ENCODE measurements at regions not wholly inside any gene's neighbourhood (a gene's known extent, or its start where the extent isn't known, plus 50 kb on each side); places are given as distances from the start of the nearest gene placed in this dataset.

DNA sequence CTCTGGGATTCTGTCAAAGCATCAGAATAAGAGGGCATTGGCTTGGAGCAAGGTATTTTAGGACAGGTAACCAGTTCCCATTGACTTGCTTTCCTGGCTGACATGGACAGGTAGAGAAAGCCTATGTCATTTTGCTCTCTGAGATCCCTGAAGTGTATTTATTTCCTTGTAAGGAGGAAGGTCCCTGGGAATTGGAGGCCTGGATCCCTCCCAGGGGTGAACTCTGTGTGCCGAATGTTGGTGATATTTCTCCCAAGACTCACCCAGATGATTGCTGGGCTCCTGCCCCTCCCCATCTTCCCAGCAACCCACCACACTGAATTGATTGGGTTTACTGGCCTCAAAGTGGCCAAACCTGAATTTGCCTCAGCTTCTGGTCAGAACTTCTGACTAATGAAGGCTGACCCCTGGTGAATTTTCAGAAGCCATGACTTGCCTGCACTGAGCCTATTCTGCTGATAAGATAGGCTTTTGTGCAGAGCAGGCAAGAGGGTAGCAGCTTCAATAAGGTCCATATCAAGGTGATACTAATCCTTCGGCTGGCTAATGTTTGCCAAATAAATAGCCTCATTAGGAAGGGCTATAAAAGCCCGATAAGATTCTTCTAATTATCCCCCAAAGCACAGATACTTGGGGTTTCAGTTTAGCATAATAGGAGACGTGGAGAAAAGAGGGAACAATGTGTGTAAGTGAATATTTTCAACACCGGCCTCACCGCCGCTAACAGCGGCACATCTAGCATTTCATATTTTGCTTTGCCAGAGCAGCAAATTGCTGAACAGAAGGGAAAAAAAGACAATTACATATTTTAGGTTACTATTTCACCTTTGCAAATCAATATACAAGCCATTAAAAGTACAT lies 152.9 kb upstream of the PITX1 start:
- in situ Hi-C loops (cut with MboI; ENCODE audit: low sequenced_read_pairs in 4 of 4) = loop anchor here in 2 of 4 donors (10.0 to 25.0 kb wide), 2 partner anchors 148 to 175 kb away; no protein-coding TSS in a partner anchor
- intact Hi-C loops (cut with DNase I; ENCODE audit: low total_unique reads) = no loop called here
- H3K4me3 ChIP-seq = no peak overlapping the region
- no peaks in the 10 kb centered on the region for H3K36me3 ChIP-seq
- no peaks in the 10 kb centered on the region for H3K27me3 ChIP-seq
- no peak overlapping the region for H3K27ac ChIP-seq
- H3K4me1 ChIP-seq = peaks cover 0 to 6% of the 10 kb centered on the region in 2 donors
- DNase-seq = no peak
- TF ChIP-seq, protein P1, sequence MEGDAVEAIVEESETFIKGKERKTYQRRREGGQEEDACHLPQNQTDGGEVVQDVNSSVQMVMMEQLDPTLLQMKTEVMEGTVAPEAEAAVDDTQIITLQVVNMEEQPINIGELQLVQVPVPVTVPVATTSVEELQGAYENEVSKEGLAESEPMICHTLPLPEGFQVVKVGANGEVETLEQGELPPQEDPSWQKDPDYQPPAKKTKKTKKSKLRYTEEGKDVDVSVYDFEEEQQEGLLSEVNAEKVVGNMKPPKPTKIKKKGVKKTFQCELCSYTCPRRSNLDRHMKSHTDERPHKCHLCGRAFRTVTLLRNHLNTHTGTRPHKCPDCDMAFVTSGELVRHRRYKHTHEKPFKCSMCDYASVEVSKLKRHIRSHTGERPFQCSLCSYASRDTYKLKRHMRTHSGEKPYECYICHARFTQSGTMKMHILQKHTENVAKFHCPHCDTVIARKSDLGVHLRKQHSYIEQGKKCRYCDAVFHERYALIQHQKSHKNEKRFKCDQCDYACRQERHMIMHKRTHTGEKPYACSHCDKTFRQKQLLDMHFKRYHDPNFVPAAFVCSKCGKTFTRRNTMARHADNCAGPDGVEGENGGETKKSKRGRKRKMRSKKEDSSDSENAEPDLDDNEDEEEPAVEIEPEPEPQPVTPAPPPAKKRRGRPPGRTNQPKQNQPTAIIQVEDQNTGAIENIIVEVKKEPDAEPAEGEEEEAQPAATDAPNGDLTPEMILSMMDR (IDR thresholded peaks at IDR 0.05 in 4 of 5, conservative IDR thresholded peaks at IDR 0.05 in 1 of 5) = no peak
- no peak for TF ChIP-seq POLR2A (IDR thresholded peaks at IDR 0.05)
- no peaks in the 10 kb centered on the region for H3K9me3 ChIP-seq
- ATAC-seq = no peak

- no peaks in the 10 kb centered on the region for H3K36me3 ChIP-seq
- intact Hi-C loops (cut with DNase I; ENCODE audit: low total_unique reads) = no loop called here
- no peaks in the 10 kb centered on the region for H3K27me3 ChIP-seq
- H3K4me1 ChIP-seq = no peaks in the 10 kb centered on the region
- H3K4me3 ChIP-seq = no peak overlapping the region
- TF ChIP-seq, protein P1 (IDR thresholded peaks at IDR 0.05 in 4 of 5, conservative IDR thresholded peaks at IDR 0.05 in 1 of 5) = no peak
- no peak for TF ChIP-seq POLR2A (IDR thresholded peaks at IDR 0.05)
- in situ Hi-C loops (cut with MboI; ENCODE audit: low sequenced_read_pairs in 4 of 4) = loop anchor here in 2 of 4 donors (10.0 to 25.0 kb wide), 2 partner anchors 149 to 173 kb away; no protein-coding TSS in a partner anchor
- no peaks in the 10 kb centered on the region for H3K9me3 ChIP-seq
- H3K27ac ChIP-seq = no peak overlapping the region
- ATAC-seq (no peak), DNase-seq (no peak)
Observed at GRCh38 chr5:135185481-135186065, 151.5 kb upstream of the PITX1 start.

DNA sequence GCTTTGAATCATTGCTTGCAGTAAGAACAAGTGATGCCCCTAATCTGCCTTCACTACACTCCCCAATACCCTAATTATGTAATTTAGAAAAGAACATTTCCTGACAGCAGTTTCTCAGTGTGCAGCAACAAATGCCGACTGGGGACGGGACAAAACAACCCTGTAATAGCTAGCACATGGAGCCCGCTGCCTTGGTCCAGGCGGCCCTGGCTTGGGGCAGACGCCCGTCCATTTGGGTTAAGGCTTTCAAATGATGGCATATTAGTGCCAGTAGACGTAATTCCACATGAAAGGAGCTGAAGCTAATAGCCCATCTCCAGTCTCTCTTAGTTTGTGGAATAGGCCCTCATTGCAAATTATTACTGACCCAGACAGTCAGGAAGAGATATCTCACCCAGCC lies 150.6 kb upstream of the PITX1 start:
- Histone ChIP-seq H3K4me1 (no peaks in the 10 kb centered on the region), H3K36me3 (no peaks in the 10 kb centered on the region), H3K27me3 (no peaks in the 10 kb centered on the region), H3K9me3 (no peaks in the 10 kb centered on the region), H3K27ac (no peak overlapping the region), H3K4me3 (no peak overlapping the region)
- in situ Hi-C loops (cut with MboI; ENCODE audit: low sequenced_read_pairs in 4 of 4) (loop anchor here in 2 of 4 donors (10.0 to 25.0 kb wide), 2 partner anchors 150 to 172 kb away; no protein-coding TSS in a partner anchor), intact Hi-C loops (cut with DNase I; ENCODE audit: low total_unique reads) (no loop called here)
- ATAC-seq = no peak
- DNase-seq = no peak
- TF ChIP-seq POLR2A (IDR thresholded peaks at IDR 0.05) = no peak
- TF ChIP-seq, protein P1 (IDR thresholded peaks at IDR 0.05 in 4 of 5, conservative IDR thresholded peaks at IDR 0.05 in 1 of 5) = no peak

GRCh38 chr5:135183464-135183863 lies 149.4 kb upstream of the PITX1 start:
- no peak overlapping the region for H3K4me3 ChIP-seq
- DNase-seq = no peak
- H3K27me3 ChIP-seq = no peaks in the 10 kb centered on the region
- ATAC-seq = no peak
- no peaks in the 10 kb centered on the region for H3K4me1 ChIP-seq
- H3K9me3 ChIP-seq = no peaks in the 10 kb centered on the region
- H3K36me3 ChIP-seq = no peaks in the 10 kb centered on the region
- in situ Hi-C loops (cut with MboI; ENCODE audit: low sequenced_read_pairs in 4 of 4) = loop anchor here in 2 of 4 donors (10.0 to 25.0 kb wide), 2 partner anchors 151 to 171 kb away; no protein-coding TSS in a partner anchor
- no peak for TF ChIP-seq POLR2A (IDR thresholded peaks at IDR 0.05)
- TF ChIP-seq, protein P1 (IDR thresholded peaks at IDR 0.05 in 4 of 5, conservative IDR thresholded peaks at IDR 0.05 in 1 of 5) = no peak
- intact Hi-C loops (cut with DNase I; ENCODE audit: low total_unique reads) = no loop called here
- H3K27ac ChIP-seq = no peak overlapping the region
